ENCODE measurements at regions not wholly inside any gene's neighbourhood (a gene's known extent, or its start where the extent isn't known, plus 50 kb on each side); places are given as distances from the start of the nearest gene placed in this dataset.

- WGBS, 2 donors = 69 to 82% methylated on average over 5 of the region's 5 CpGs
- no peaks in the 10 kb centered on the region for H3K4me1 ChIP-seq
- TF ChIP-seq CTCF (IDR thresholded peaks at IDR 0.05) (no peak), POLR2A (IDR thresholded peaks at IDR 0.05) (no peak)
- no peak overlapping the region for H3K4me3 ChIP-seq
- no peaks in the 10 kb centered on the region for H3K27me3 ChIP-seq
- intact Hi-C loops (cut with DNase I; ENCODE audit: low total_unique reads) = no loop called here
- DNase-seq = no peak
- no peaks in the 10 kb centered on the region for H3K36me3 ChIP-seq (ENCODE audit: low read depth, missing control alignments)
- H3K9me3 ChIP-seq = no peaks in the 10 kb centered on the region
- no peak overlapping the region for H3K27ac ChIP-seq
These were observed 125.0 kb upstream of the CCND2 start for GRCh38 chr12:4148418-4149056.

DNA sequence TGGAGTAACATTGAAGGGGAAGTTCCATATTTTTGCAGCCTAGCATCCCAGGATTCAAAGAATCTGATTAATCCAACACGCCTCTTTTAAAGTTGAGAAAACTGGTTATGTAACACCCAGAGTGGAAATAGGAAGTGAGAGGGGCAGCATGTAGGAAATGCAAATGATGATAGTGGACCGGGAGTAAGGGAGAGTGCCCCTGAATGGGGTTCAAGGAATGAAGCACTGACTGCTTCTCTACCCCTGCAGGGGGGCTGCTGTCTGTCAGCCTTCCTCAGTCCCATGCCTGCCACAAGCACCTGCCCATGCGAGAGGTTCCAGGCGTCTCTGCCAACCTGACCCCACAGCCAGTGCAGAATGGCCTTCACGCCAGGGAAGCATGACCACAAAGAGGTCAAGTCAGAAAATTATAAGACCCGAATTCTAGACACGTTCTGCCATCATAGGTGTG, 126.5 kb upstream of the CCND2 start:
- Histone ChIP-seq H3K4me1 (no peaks in the 10 kb centered on the region), H3K9me3 (no peaks in the 10 kb centered on the region), H3K27ac (no peak overlapping the region), H3K36me3 (ENCODE audit: low read depth, missing control alignments) (no peaks in the 10 kb centered on the region), H3K4me3 (no peak overlapping the region), H3K27me3 (no peaks in the 10 kb centered on the region)
- no peak for DNase-seq
- WGBS, 2 donors = 75 to 80% methylated on average over 7 of the region's 7 CpGs
- TF ChIP-seq CTCF (IDR thresholded peaks at IDR 0.05) (no peak), POLR2A (IDR thresholded peaks at IDR 0.05) (no peak)
- intact Hi-C loops (cut with DNase I; ENCODE audit: low total_unique reads) = no loop called here

- no peak for DNase-seq
- Histone ChIP-seq H3K4me1 (no peaks in the 10 kb centered on the region), H3K9me3 (no peaks in the 10 kb centered on the region), H3K4me3 (no peak overlapping the region), H3K36me3 (ENCODE audit: low read depth, missing control alignments) (no peaks in the 10 kb centered on the region), H3K27me3 (no peaks in the 10 kb centered on the region), H3K27ac (no peak overlapping the region)
- 77 to 84% methylated on average over 14 to 15 of the region's 15 CpGs for WGBS, 2 donors
- intact Hi-C loops (cut with DNase I; ENCODE audit: low total_unique reads) = no loop called here
- no peak for TF ChIP-seq CTCF (IDR thresholded peaks at IDR 0.05)
- TF ChIP-seq POLR2A (IDR thresholded peaks at IDR 0.05) = no peak
These were observed 127.3 kb upstream of the CCND2 start for GRCh38 chr12:4145990-4146859.

DNA sequence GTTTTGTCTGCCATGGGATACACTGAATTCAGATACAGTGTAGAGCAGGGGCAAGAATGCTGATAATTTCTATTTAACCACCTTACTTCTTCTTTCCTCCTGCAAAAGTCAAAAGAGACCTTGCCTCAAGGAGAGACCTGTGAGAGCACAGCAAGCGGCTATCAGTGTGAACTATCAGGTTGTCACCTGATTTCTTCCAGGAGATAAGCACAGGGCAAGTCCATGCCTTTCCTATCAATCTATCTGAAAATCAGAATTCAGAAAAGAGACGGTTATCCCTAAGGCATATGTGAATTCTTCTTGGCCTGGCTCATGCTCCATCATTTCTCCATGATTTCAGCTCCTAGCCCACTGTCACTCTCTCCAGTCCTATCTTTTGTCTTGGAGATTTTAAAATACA, 128.9 kb upstream of the CCND2 start:
- Histone ChIP-seq H3K27ac (no peak overlapping the region), H3K27me3 (no peaks in the 10 kb centered on the region), H3K36me3 (ENCODE audit: low read depth, missing control alignments) (no peaks in the 10 kb centered on the region), H3K4me3 (no peak overlapping the region), H3K4me1 (no peaks in the 10 kb centered on the region), H3K9me3 (no peaks in the 10 kb centered on the region)
- 84 to 88% methylated on average over 2 of the region's 2 CpGs for WGBS, 2 donors
- DNase-seq = no peak
- TF ChIP-seq POLR2A (IDR thresholded peaks at IDR 0.05) (no peak), CTCF (IDR thresholded peaks at IDR 0.05) (no peak)
- intact Hi-C loops (cut with DNase I; ENCODE audit: low total_unique reads) = no loop called here

Measured in testis (tissue), 2 donors.